ENCODE measurements at regions not wholly inside any gene's neighbourhood (a gene's known extent, or its start where the extent isn't known, plus 50 kb on each side); places are given as distances from the start of the nearest gene placed in this dataset.

DNA sequence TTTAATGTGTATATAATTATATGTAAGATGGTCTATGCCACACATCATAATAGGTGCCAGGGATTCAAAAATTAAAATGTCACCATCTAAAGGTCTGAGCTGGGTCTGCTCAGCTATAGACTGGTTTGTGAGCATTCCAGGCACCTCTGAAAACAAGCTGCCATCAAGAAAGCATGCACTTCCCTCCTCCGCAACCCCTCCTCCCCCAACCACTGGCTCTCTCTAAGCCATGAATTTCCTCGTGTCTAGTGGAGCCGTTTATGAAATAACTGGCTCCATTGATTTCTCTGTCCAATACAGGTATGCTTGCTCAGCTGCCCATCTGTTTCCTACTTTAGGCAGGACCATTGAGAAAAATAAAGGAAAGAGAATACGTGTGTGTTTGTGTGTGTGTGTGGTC is 522.6 kb upstream of the PLXNA2 start:
- TF ChIP-seq ZNF274 (IDR thresholded peaks at IDR 0.05; ENCODE audit: low read depth, low read length) = no peak
- no peak overlapping the region for H3K4me3 ChIP-seq (ENCODE audit: low read length)

GRCh38 chr1:208767816-208768215 is 523.6 kb upstream of the PLXNA2 start:
- no peak overlapping the region for H3K4me3 ChIP-seq (ENCODE audit: low read length)
- TF ChIP-seq ZNF274 (IDR thresholded peaks at IDR 0.05; ENCODE audit: low read depth, low read length) = no peak

- TF ChIP-seq ZNF274 (IDR thresholded peaks at IDR 0.05; ENCODE audit: low read depth, low read length) = no peak
- no peak overlapping the region for H3K4me3 ChIP-seq (ENCODE audit: low read length)
Measured at GRCh38 chr1:208772891-208773290, 528.7 kb upstream of the PLXNA2 start.

GRCh38 chr1:208775841-208776240 is 531.7 kb upstream of the PLXNA2 start:
- TF ChIP-seq ZNF274 (IDR thresholded peaks at IDR 0.05; ENCODE audit: low read depth, low read length) = no peak
- no peak overlapping the region for H3K4me3 ChIP-seq (ENCODE audit: low read length)

- TF ChIP-seq ZNF274 (IDR thresholded peaks at IDR 0.05; ENCODE audit: low read depth, low read length) = no peak
- no peak overlapping the region for H3K4me3 ChIP-seq (ENCODE audit: low read length)
Measured at GRCh38 chr1:208778417-208778816, 534.2 kb upstream of the PLXNA2 start.

GRCh38 chr1:208781391-208782045 is 537.3 kb upstream of the PLXNA2 start:
- TF ChIP-seq ZNF274 (IDR thresholded peaks at IDR 0.05; ENCODE audit: low read depth, low read length) = no peak
- H3K4me3 ChIP-seq (ENCODE audit: low read length) = no peak overlapping the region

GRCh38 chr1:208782186-208782585 is 538.0 kb upstream of the PLXNA2 start:
- H3K4me3 ChIP-seq (ENCODE audit: low read length) = no peak overlapping the region
- no peak for TF ChIP-seq ZNF274 (IDR thresholded peaks at IDR 0.05; ENCODE audit: low read depth, low read length)

DNA sequence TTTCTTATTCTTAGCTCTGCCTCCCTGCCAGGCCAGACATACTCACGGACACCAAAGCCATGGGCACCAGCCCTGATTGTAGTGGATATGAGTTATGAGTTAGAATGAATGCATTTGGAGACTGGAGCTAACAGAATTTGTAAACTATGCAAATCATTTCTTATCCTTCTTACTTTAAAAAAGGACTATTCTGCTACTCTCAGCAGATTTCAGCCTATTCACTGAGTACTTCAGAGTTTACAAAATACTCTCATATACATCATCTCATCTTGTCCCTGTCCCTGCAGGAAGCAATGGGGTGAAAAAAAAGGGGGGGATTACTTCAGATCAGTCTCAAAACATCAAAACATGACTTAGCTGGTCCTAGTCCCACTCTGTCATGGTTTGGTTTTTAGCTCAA is 541.4 kb upstream of the PLXNA2 start:
- TF ChIP-seq ZNF274 (IDR thresholded peaks at IDR 0.05; ENCODE audit: low read depth, low read length) = no peak
- H3K4me3 ChIP-seq (ENCODE audit: low read length) = no peak overlapping the region

- no peak overlapping the region for H3K4me3 ChIP-seq (ENCODE audit: low read length)
- no peak for TF ChIP-seq ZNF274 (IDR thresholded peaks at IDR 0.05; ENCODE audit: low read depth, low read length)
Measured at GRCh38 chr1:208787219-208787618, 543.0 kb upstream of the PLXNA2 start.

DNA sequence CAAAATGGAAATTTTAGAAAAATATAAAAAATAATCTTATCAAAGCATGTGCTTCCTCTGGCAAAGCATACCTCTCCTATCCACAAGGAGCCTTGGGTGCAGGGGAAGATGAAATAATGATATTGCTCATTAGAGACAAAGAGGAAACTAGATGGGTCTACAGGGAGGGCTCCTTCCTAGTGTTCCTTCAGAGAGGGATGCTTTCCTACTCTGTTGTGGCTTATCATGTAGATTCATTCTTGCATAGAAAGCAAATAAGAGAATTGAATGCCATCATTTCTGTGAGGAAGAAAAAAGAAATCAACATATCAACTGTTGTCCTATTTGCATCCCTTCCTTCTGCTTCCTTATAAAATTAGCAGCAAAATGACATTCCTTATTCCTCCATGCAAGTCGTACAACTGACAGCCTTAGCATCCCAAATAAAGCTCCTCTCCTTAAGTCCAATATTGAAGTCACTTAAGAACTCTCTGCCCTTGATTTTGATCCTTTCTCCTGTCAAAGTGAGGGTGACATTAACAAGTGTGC is 543.9 kb upstream of the PLXNA2 start:
- TF ChIP-seq ZNF274 (IDR thresholded peaks at IDR 0.05; ENCODE audit: low read depth, low read length) = no peak
- no peak overlapping the region for H3K4me3 ChIP-seq (ENCODE audit: low read length)

DNA sequence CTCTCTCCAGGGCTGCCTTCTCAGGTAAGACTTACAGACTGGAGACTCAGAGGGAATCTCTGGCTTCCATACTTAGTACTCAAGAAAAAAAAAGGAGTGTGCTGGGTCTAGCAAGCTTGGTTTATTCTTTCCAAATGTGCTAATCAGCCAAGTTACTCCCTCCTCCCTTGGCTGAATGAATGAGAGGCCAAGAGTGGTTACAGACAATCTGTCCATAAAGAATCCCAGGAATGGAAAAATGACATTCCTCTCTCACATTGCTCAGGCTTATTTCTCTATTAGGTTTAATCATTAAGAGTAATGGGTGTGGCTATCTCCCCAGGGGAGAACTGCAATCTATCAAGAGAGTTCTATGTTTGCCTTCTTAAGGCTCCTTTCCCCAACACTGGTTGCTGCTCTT is 547.3 kb upstream of the PLXNA2 start:
- H3K4me3 ChIP-seq (ENCODE audit: low read length) = no peak overlapping the region
- no peak for TF ChIP-seq ZNF274 (IDR thresholded peaks at IDR 0.05; ENCODE audit: low read depth, low read length)

DNA sequence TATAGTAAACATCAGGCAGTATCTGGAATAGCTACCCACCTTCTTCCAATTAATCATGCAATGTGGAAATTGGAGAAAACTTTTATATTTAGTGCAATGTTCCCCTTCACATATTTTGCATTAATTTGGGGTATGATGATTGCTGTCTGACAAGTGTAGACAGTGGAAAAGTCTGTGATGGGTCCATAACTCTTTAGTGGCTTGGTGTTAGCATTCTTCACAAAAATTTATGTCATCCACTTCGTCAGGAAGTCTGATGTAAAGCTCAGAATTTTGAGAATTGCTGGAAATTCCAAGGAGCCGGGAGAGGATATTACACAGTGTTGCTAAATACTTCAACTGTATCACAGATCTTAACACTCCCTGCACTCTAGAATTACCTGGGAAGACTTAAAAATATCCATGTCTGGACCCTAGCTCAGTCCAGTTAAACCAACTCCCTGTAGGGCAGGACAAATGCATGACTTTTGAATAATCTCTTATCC is 549.7 kb upstream of the PLXNA2 start:
- TF ChIP-seq ZNF274 (IDR thresholded peaks at IDR 0.05; ENCODE audit: low read depth, low read length) = no peak
- H3K4me3 ChIP-seq (ENCODE audit: low read length) = no peak overlapping the region

DNA sequence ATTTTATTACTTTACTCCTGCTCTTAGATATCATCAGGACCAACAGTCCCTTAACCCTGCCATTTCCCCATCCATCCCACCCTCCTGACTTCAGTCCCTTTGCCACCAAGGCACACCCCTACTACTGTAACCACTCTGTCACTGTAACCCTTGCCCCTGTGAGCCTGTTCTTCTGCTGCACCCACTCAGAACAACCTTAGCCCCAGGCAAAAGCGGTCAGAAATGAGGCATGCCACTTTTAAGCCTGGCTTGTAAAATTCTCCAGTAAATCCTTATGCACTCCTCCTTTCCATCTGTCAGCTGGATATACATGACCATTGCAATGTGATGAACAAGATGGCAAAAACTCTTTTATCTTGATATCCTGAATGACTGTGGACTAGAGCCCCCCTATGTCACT is 555.0 kb upstream of the PLXNA2 start:
- no peak for TF ChIP-seq ZNF274 (IDR thresholded peaks at IDR 0.05; ENCODE audit: low read depth, low read length)
- no peak overlapping the region for H3K4me3 ChIP-seq (ENCODE audit: low read length)

- TF ChIP-seq ZNF274 (IDR thresholded peaks at IDR 0.05; ENCODE audit: low read depth, low read length) = no peak
- no peak overlapping the region for H3K4me3 ChIP-seq (ENCODE audit: low read length)
Measured at GRCh38 chr1:208803011-208803811, 559.0 kb upstream of the PLXNA2 start.
